ENCODE measurements at regions not wholly inside any gene's neighbourhood (a gene's known extent, or its start where the extent isn't known, plus 50 kb on each side); places are given as distances from the start of the nearest gene placed in this dataset.

DNA sequence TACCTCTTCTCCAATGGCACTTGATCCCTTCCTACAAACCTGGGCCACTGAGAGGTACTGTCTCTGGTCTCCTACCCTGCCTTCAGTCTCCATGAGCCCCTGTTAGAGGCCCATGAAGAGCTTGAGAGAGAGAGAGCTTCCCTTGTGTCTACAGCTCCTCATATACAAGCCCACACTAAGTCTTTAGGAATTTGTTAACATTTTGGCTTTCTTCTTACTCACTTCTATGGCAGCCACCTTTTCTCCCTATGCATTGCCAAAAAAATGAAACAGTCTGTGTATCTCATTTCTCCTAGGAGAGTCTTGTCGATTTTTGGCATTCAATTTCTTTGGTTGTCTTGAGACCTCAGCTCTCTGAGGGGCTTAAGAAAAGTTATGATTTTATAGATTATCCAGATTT, 90.9 kb upstream of the LNX1 start:
- Histone ChIP-seq H3K4me1 (ENCODE audit: insufficient read depth, low read length) (peaks cover under 1% of the 10 kb centered on the region), H3K4me3 (ENCODE audit: low read length) (no peak overlapping the region), H3K9me3 (ENCODE audit: low read depth, low read length) (no peaks in the 10 kb centered on the region), H3K27me3 (ENCODE audit: insufficient read depth, low read length) (no peaks in the 10 kb centered on the region)

DNA sequence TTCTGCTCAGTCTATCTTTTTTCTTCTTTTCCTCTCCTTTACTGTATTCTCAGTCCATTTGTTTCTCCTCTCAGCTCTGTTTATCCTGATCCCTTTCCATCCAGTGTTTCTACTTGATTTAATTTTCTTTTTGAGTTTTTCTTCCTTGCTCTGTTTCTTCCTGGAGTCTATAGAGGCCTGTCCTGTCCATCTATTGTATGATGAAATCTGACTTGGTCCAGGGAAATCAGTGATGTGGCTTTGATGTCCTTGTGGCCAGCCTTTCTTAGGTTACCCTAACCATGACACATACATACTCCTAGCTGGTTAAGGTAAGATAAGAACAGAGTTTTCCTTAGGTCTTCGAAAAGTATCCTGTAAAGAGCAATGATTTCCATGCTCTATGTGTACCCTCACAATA, 89.3 kb upstream of the LNX1 start:
- Histone ChIP-seq H3K4me1 (ENCODE audit: insufficient read depth, low read length) (peaks cover 11% of the 10 kb centered on the region), H3K4me3 (ENCODE audit: low read length) (no peak overlapping the region)

DNA sequence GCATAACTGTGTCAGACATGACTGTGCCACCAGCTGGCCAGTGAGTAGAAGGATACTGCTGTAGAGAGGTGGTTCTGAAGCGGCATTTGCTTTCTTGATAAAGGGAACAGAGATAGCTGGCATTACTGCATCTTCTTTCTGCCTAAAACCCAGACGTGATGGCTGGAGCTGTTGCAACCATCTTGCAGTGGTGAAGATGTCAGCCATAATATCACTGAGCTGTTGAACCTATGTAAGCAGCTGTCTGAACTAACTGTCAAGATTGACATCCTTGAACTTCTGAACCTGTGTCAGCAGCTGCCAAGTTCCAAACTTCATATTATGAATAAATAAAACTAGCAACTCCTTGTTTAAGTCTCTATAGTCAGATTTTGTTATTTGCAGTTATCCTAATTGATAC, 88.9 kb upstream of the LNX1 start:
- no peaks in the 10 kb centered on the region for H3K9me3 ChIP-seq (ENCODE audit: low read depth, low read length)
- peaks cover 11% of the 10 kb centered on the region for H3K4me1 ChIP-seq (ENCODE audit: insufficient read depth, low read length)
- H3K4me3 ChIP-seq (ENCODE audit: low read length): no peak overlapping the region
- no peaks in the 10 kb centered on the region for H3K27me3 ChIP-seq (ENCODE audit: insufficient read depth, low read length)

More for the DNA sequence above, 89.3 kb upstream of the LNX1 start:
- Histone ChIP-seq H3K9me3 (ENCODE audit: low read depth, low read length) (no peaks in the 10 kb centered on the region), H3K27me3 (ENCODE audit: insufficient read depth, low read length) (no peaks in the 10 kb centered on the region)

DNA sequence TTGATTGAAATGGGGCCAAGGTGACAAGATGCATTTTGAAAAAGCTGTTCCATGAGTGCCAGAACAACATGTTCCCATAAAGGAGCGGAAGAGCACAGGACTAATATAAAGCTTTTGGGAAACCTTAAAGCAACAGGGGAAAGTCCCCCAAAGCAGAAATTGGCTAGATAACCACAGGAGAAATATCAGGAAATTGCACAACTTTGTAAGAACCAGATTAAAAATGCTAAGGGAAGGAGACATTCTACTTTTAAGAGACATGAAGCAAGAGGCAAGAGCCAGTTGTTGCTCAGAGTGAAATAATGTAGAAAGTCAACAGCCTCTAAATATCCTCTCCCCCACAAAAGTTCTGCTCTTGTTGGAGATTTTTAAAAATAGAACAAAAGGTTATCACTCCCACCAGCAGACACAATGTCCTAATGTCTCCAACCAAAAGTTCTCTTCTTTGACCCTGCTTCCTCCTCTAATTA, 85.2 kb upstream of the LNX1 start:
- no peak overlapping the region for H3K4me3 ChIP-seq (ENCODE audit: low read length)
- peaks cover 11% of the 10 kb centered on the region for H3K4me1 ChIP-seq (ENCODE audit: insufficient read depth, low read length)
- no peaks in the 10 kb centered on the region for H3K9me3 ChIP-seq (ENCODE audit: low read depth, low read length)
- H3K27me3 ChIP-seq (ENCODE audit: insufficient read depth, low read length): no peaks in the 10 kb centered on the region

DNA sequence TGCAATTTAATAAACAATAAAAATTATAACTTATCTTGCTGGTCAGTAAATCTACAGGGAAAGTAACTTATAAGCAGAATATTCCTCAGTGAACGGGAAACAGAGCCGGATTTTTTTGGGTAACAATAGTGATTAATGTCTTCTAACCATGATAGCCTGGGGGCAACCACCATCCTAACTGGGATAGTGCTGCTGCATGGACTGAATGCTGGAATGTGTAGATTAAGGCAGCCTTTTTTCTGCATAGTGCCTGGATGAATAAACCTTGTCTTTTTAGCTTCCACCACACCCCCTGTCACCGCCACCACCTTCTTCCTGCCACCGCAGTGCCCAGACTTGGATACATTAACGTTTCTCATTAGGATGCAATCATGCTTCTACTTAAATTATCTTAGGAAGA, 83.6 kb upstream of the LNX1 start:
- Histone ChIP-seq H3K27me3 (ENCODE audit: insufficient read depth, low read length) (no peaks in the 10 kb centered on the region), H3K9me3 (ENCODE audit: low read depth, low read length) (no peaks in the 10 kb centered on the region), H3K4me1 (ENCODE audit: insufficient read depth, low read length) (peaks cover 11% of the 10 kb centered on the region), H3K4me3 (ENCODE audit: low read length) (no peak overlapping the region)

DNA sequence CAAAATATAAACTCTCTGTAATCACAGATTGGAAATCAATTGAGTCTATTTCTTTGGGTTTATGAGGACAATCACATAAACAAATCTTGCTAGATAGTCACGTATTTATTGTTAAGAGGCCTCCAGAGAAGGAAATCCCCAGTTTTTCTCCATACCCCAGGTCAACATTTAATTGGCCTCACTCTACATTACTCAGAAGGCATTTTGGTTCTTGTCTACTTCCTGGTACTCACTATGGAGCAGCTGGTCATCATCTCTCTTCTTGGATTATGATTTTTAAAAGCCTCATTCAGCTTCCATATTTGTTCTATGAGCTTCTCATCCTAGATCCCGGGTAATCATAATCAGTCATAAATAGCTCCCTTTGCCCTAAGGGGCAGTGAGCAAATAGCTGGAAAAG, 81.6 kb upstream of the LNX1 start:
- H3K4me3 ChIP-seq (ENCODE audit: low read length): no peak overlapping the region
- no peaks in the 10 kb centered on the region for H3K27me3 ChIP-seq (ENCODE audit: insufficient read depth, low read length)
- peaks cover 11% of the 10 kb centered on the region for H3K4me1 ChIP-seq (ENCODE audit: insufficient read depth, low read length)
- H3K9me3 ChIP-seq (ENCODE audit: low read depth, low read length): no peaks in the 10 kb centered on the region

DNA sequence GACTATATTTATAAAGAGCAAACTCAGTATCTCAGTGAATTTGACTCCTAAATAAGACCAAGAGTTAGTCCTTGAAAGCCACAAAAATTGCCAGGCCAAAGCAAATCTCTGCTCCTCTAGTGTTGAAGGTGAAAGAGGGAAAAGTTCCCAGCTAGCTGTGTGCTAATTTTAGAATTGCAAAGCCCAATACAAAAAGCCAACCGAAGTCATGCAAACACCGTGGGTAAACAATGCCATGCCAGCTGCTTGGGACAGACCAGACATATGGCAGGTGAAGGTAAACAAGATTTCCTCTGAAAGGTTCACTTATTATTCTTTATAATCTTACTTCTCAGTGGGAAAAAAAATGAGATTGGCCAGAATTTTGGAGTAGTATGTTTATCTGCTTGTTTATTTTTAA, 80.5 kb upstream of the LNX1 start:
- H3K4me3 ChIP-seq (ENCODE audit: low read length): no peak overlapping the region
- H3K4me1 ChIP-seq (ENCODE audit: insufficient read depth, low read length): peaks cover 6% of the 10 kb centered on the region
- no peaks in the 10 kb centered on the region for H3K27me3 ChIP-seq (ENCODE audit: insufficient read depth, low read length)
- H3K9me3 ChIP-seq (ENCODE audit: low read depth, low read length): no peaks in the 10 kb centered on the region

DNA sequence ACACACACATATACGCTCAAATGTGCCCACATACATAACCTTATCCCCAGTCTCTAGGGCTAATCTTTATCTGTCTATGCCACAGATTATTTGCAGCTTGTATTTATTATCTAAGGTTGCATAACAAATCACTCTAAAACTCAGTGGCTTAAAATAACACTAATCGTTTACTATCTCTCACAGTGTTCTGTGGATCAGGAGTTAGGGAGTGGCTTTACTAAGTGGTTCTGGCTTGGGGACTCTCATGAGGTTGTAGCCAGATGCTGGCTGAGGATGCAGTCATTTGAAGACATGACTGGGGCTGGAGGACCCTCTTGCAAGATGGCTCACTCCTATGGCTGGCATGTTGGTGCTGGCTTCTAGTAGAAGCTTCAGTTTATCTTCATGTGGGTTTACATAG, 68.5 kb upstream of the LNX1 start:
- no peaks in the 10 kb centered on the region for H3K27me3 ChIP-seq (ENCODE audit: insufficient read depth, low read length)
- H3K9me3 ChIP-seq (ENCODE audit: low read depth, low read length): no peaks in the 10 kb centered on the region
- H3K4me1 ChIP-seq (ENCODE audit: insufficient read depth, low read length): no peaks in the 10 kb centered on the region
- no peak overlapping the region for H3K4me3 ChIP-seq (ENCODE audit: low read length)

DNA sequence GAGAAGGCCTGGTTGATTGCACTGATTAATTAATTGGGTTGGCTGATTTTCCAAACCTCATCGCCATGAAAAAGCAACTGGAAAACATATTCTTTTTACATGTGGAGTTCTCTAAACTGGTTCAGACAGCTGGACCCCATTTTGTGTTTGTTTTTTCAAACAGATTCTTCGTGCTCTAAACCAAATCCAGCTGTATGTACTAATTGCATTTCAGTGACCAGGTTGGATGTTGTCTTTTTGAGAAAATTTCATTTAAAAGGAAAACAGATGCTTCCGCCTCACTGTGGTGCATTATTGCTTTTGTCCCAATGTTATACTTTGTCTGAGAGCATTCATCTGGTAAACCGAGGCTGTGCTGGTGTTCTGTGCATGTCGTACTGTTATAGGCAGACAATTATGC, 67.8 kb upstream of the LNX1 start:
- Histone ChIP-seq H3K9me3 (ENCODE audit: low read depth, low read length) (no peaks in the 10 kb centered on the region), H3K4me1 (ENCODE audit: insufficient read depth, low read length) (no peaks in the 10 kb centered on the region), H3K4me3 (ENCODE audit: low read length) (no peak overlapping the region), H3K27me3 (ENCODE audit: insufficient read depth, low read length) (no peaks in the 10 kb centered on the region)

DNA sequence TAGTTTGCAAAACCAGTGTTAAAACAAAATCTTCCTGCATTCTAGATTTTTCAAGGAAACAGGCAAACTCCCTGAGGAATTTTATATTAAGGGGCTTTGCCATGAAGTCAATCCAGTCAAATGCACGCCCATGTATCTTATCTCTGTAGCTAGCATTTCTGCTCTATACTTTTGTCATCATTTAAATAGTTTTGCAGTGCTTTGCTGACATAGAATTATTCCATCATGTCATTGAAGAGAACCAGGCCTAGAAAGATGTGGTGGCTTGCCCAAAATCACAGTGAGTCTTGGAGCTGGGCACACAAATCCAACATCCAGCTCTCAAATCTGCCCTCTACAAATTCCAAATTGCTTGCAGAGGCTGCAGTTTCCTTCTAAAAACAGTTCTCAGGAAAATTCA, 66.7 kb upstream of the LNX1 start:
- Histone ChIP-seq H3K27me3 (ENCODE audit: insufficient read depth, low read length) (no peaks in the 10 kb centered on the region), H3K9me3 (ENCODE audit: low read depth, low read length) (no peaks in the 10 kb centered on the region), H3K4me1 (ENCODE audit: insufficient read depth, low read length) (no peaks in the 10 kb centered on the region), H3K4me3 (ENCODE audit: low read length) (no peak overlapping the region)

DNA sequence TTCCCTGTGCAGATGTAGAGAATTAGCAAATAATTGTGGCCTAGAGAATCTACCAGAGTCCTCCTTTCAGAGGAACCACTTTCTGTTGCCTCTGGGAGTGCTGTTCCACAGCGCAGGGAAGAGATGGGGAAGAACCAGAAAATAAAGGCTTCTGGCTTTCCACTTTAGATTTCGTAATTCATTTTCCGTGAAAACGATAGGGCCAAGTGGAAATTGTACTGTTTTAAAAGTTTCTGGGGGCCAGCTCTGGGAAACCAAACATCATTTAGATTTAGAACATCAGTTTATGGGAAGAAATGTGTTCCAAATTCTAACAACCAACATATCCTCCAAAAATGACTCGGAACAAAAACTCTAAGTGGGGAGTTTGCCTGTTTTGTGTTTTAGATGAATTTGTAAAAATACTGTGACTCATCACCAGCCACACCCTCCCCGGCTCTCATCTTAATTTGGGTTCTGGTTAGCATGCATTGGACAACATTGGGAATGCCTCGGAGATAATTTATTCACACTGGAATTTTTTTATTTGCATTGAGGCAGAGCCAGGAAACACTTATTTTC, 65.2 kb upstream of the LNX1 start:
- Histone ChIP-seq H3K4me1 (ENCODE audit: insufficient read depth, low read length) (no peaks in the 10 kb centered on the region), H3K4me3 (ENCODE audit: low read length) (no peak overlapping the region), H3K9me3 (ENCODE audit: low read depth, low read length) (no peaks in the 10 kb centered on the region), H3K27me3 (ENCODE audit: insufficient read depth, low read length) (no peaks in the 10 kb centered on the region)

DNA sequence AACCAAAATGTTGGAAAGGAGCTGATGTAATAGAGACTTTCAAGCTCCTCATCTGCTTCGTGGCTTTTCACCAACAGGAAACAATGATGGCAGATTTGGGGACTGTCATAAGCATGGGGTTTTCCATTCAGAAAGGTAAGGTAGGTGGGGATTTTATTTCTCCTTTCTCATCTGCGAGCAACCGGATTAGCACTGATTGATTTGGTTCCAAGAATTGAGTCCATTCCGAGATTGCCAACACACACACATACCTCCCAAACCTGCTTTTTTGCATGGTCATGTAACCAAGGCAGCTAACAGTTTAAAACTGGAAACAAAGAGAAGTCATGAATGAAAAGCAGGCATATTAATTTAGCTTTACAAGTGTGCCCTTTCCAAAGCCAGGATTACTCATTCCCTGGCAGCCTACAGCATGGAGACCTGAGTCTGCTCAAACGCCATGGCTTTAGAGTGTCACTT, 63.0 kb upstream of the LNX1 start:
- H3K4me1 ChIP-seq (ENCODE audit: insufficient read depth, low read length): no peaks in the 10 kb centered on the region
- H3K27me3 ChIP-seq (ENCODE audit: insufficient read depth, low read length): no peaks in the 10 kb centered on the region
- no peaks in the 10 kb centered on the region for H3K9me3 ChIP-seq (ENCODE audit: low read depth, low read length)
- H3K4me3 ChIP-seq (ENCODE audit: low read length): no peak overlapping the region

DNA sequence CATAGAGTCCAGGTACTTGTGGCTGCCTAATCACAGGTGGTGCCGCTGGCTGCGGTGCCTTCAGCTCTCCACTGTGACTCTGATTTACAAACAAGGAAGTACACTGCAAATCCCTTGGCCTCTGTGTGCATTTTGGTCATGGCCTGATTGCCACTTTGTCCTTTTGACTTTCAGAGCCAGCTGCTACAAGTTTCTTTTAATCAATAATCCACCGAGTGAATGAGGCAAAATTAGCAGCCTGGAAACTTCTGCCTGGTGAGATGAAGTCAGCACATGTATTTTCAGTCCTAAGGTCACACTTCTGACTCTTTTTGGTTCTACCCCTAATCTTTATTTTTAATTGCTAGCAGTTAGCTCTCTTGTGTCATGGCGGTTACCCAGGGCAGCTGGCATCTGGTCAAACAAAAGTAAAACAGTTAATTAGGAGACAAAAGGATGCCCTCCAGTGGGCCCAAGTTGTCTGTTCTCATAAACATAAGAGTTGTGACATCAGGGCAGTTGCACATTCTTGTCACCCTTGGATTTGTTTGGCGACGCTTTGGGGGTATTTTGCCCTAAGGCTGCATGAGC, 62.3 kb upstream of the LNX1 start:
- no peaks in the 10 kb centered on the region for H3K4me1 ChIP-seq (ENCODE audit: insufficient read depth, low read length)
- no peaks in the 10 kb centered on the region for H3K27me3 ChIP-seq (ENCODE audit: insufficient read depth, low read length)
- H3K9me3 ChIP-seq (ENCODE audit: low read depth, low read length): no peaks in the 10 kb centered on the region
- no peak overlapping the region for H3K4me3 ChIP-seq (ENCODE audit: low read length)

DNA sequence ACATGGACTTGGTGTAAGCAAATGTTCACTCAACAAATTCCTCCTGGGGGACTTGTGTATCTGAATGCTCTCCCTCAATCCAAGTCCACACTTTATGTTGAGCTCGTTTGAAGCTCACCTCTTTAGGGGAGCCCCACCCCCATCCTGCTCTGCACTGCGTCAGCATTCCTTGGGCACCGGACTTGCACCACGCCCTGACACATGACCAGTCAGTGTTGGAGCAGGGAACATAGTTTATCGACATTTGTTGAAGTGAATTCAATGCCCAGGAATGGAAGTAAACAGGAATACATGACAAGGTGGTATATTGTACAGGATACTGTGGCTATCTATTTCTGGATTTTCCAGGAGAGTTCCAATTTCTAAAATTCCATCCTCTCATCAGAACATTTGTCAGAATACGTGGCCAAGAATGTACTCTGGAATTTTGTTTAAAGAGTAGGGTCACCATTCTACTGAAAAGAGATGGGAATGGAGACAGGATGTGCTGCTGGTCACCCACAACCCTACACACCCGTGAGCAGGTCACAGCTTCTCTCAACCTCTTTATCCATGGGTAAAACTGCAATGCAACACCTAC, 60.0 kb upstream of the LNX1 start:
- Histone ChIP-seq H3K4me3 (ENCODE audit: low read length) (no peak overlapping the region), H3K9me3 (ENCODE audit: low read depth, low read length) (no peaks in the 10 kb centered on the region), H3K4me1 (ENCODE audit: insufficient read depth, low read length) (no peaks in the 10 kb centered on the region), H3K27me3 (ENCODE audit: insufficient read depth, low read length) (no peaks in the 10 kb centered on the region)

DNA sequence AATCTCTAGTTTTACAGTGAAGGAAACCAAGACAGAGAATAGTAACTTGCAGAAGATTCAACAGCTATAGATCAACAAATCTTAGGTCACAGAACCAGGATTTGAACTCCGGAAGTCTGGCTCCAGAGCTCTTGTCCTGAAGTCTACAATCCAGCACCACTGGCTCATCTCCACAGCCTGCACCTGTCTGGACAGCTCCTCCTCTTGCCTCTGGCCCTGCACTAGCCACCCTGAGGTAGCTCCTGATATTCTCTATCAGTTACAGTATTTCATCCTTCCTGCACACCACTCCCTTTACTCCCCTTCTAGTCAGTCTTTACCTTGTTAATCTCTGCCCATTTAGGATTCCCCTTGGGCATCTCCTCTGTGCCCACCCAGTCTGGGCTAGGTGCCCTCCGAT, 58.1 kb upstream of the LNX1 start:
- no peaks in the 10 kb centered on the region for H3K27me3 ChIP-seq (ENCODE audit: insufficient read depth, low read length)
- no peaks in the 10 kb centered on the region for H3K9me3 ChIP-seq (ENCODE audit: low read depth, low read length)
- no peak overlapping the region for H3K4me3 ChIP-seq (ENCODE audit: low read length)
- no peaks in the 10 kb centered on the region for H3K4me1 ChIP-seq (ENCODE audit: insufficient read depth, low read length)

DNA sequence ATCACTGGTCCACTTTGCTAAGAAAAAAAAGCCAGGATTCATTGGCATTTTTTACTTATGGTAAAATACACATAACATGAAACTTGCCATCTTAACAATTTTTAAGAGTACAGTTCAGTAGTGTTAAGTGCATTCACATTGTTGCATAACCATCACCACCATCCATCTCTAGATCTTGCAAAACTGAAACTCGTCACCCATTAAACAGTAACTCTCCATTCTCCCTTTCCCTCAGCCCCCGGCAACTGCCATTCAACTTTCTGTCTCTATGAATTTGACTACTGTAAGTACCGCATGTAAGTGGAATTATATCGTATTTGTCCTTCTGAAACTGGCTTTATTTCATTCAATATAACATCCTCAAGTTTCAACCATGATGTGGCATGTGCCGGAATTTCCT, 56.3 kb upstream of the LNX1 start:
- no peaks in the 10 kb centered on the region for H3K4me1 ChIP-seq (ENCODE audit: insufficient read depth, low read length)
- H3K9me3 ChIP-seq (ENCODE audit: low read depth, low read length): no peaks in the 10 kb centered on the region
- no peaks in the 10 kb centered on the region for H3K27me3 ChIP-seq (ENCODE audit: insufficient read depth, low read length)
- H3K4me3 ChIP-seq (ENCODE audit: low read length): no peak overlapping the region
